H9 (cell line): ENCODE measurements at regions not wholly inside any gene's neighbourhood (a gene's known extent, or its start where the extent isn't known, plus 50 kb on each side); places are given as distances from the start of the nearest gene placed in this dataset.

Experiments used
- DNase-seq: peaks from one replicate; pipeline ENCODE4 v3.0.0-alpha.2; 2017
- H2AFZ ChIP-seq: one replicate; pipeline ENCODE4 v1.6.1; 2013; ENCODE audit warnings: mild to moderate bottlenecking, low read length, control low read depth, moderate library complexity
- H2AK5ac ChIP-seq: 2 replicates; pipeline ENCODE4 v1.6.1; 2013; ENCODE audit warnings: low read length, control low read depth, mixed read lengths; ENCODE audit not compliant: insufficient read length
- H2BK120ac ChIP-seq: one replicate; pipeline ENCODE4 v1.6.1; 2013; ENCODE audit warnings: low read depth, mild to moderate bottlenecking, low read length, control low read depth, inconsistent platforms; ENCODE audit not compliant: poor library complexity, severe bottlenecking
- H2BK12ac ChIP-seq: 2 replicates; pipeline ENCODE4 v1.6.1; 2013; ENCODE audit warnings: low read length, control low read depth, mixed read lengths, low read depth; ENCODE audit not compliant: insufficient read length
- H2BK15ac ChIP-seq: 2 replicates; pipeline ENCODE4 v1.6.1; 2013; ENCODE audit warnings: low read depth, low read length, control low read depth
- H2BK20ac ChIP-seq: one replicate; pipeline ENCODE4 v1.6.1; 2013; ENCODE audit warnings: low read depth, mild to moderate bottlenecking, low read length, control low read depth, inconsistent platforms; ENCODE audit not compliant: poor library complexity, severe bottlenecking
- H2BK5ac ChIP-seq: 2 replicates; pipeline ENCODE4 v1.6.1; 2013; ENCODE audit warnings: low read length, control low read depth, mixed read lengths; ENCODE audit not compliant: insufficient read length
- H3K14ac ChIP-seq: 2 replicates; pipeline ENCODE4 v1.6.1; 2013; ENCODE audit warnings: low read length, control low read depth; ENCODE audit not compliant: insufficient read depth
- H3K18ac ChIP-seq: 2 replicates; pipeline ENCODE4 v1.6.1; 2013; ENCODE audit warnings: low read depth, mild to moderate bottlenecking, mixed read lengths, low read length, control low read depth; ENCODE audit not compliant: insufficient read length
- H3K23ac ChIP-seq: 2 replicates; pipeline ENCODE4 v1.6.1; 2013; ENCODE audit warnings: low read length, control low read depth, mixed read lengths, low read depth; ENCODE audit not compliant: insufficient read length
- H3K23me2 ChIP-seq: 2 replicates; pipeline ENCODE4 v1.6.1; 2013; ENCODE audit warnings: low read depth, mild to moderate bottlenecking, mixed read lengths, low read length, control low read depth; ENCODE audit not compliant: insufficient read length, poor library complexity, severe bottlenecking
- H3K27ac ChIP-seq: 2 replicates; pipeline ENCODE4 v1.5.1; 2013; ENCODE audit warnings: low read length, control low read depth, mixed read lengths, low read depth; ENCODE audit not compliant: insufficient read length
- H3K27me3 ChIP-seq: 2 replicates; pipeline ENCODE4 v1.6.1; 2013; ENCODE audit warnings: low read length, control low read depth, inconsistent platforms; ENCODE audit not compliant: insufficient read depth
- H3K4ac ChIP-seq: 2 replicates; pipeline ENCODE4 v1.6.1; 2013; ENCODE audit warnings: low read depth, mild to moderate bottlenecking, control low read depth, inconsistent platforms, low read length, moderate library complexity
- H3K4me1 ChIP-seq: 2 replicates; pipeline ENCODE4 v1.6.1; 2013; ENCODE audit warnings: low read length, control low read depth, inconsistent platforms; ENCODE audit not compliant: insufficient read depth
- H3K4me2 ChIP-seq: 2 replicates; pipeline ENCODE4 v1.6.1; 2013; ENCODE audit warnings: low read length, control low read depth, mixed read lengths; ENCODE audit not compliant: insufficient read length, insufficient read depth
- H3K56ac ChIP-seq: 2 replicates; pipeline ENCODE4 v1.6.1; 2013; ENCODE audit warnings: low read depth, mild to moderate bottlenecking, mixed read lengths, low read length, control low read depth; ENCODE audit not compliant: insufficient read length
- H3K79me1 ChIP-seq: 2 replicates; pipeline ENCODE4 v1.6.1; 2013; ENCODE audit warnings: low read depth, mild to moderate bottlenecking, moderate library complexity, low read length, control low read depth, inconsistent platforms; ENCODE audit not compliant: insufficient read depth, poor library complexity, severe bottlenecking
- H3K79me2 ChIP-seq: 2 replicates; pipeline ENCODE4 v1.6.1; 2013; ENCODE audit warnings: low read length, control low read depth, inconsistent platforms; ENCODE audit not compliant: insufficient read depth
- H3K9ac ChIP-seq: 2 replicates; pipeline ENCODE4 v1.6.1; 2013; ENCODE audit warnings: low read length, control low read depth, mixed read lengths; ENCODE audit not compliant: insufficient read length; ENCODE audit errors: extremely low read depth
- H3K9me3 ChIP-seq: one replicate; pipeline ENCODE4 v1.6.1; 2013; ENCODE audit warnings: low read depth, low read length, inconsistent platforms; ENCODE audit not compliant: control insufficient read depth
- H3T11ph ChIP-seq: one replicate; pipeline ENCODE4 v1.6.1; 2013; ENCODE audit warnings: mild to moderate bottlenecking, low read length, control low read depth, inconsistent platforms
- H4K20me1 ChIP-seq: one replicate; pipeline ENCODE4 v1.6.1; 2013; ENCODE audit not compliant: control insufficient read depth, insufficient read length, insufficient read depth
- H4K5ac ChIP-seq: 2 replicates; pipeline ENCODE4 v1.6.1; 2013; ENCODE audit warnings: low read depth, mild to moderate bottlenecking, mixed read lengths, low read length, control low read depth; ENCODE audit not compliant: insufficient read length
- H4K8ac ChIP-seq: replicated peaks from 2 replicates; pipeline ENCODE4 v1.6.1; 2013; ENCODE audit warnings: low read length, control low read depth, mixed read lengths, low read depth; ENCODE audit not compliant: insufficient read length
- H4K91ac ChIP-seq: 2 replicates; pipeline ENCODE4 v1.6.1; 2013; ENCODE audit warnings: low read depth, mild to moderate bottlenecking, moderate library complexity, mixed read lengths, low read length, control low read depth; ENCODE audit not compliant: insufficient read length
- H3K27ac Mint-ChIP-seq, 3 experiments: 2 replicates in 2 of 3; 3 replicates in 1 of 3; pipeline ENCODE4 v1.8.0; 2020 to 2021; ENCODE audit warnings: mixed read lengths in 3 of 3, mild to moderate bottlenecking in 1 of 3, moderate library complexity in 1 of 3
- H3K27me3 Mint-ChIP-seq: 2 replicates; pipeline ENCODE4 v1.8.0; 2021; ENCODE audit warnings: low read depth, mild to moderate bottlenecking, moderate library complexity, mixed read lengths
- H3K36me3 Mint-ChIP-seq, 3 experiments: 2 replicates in 2 of 3; 3 replicates in 1 of 3; pipeline ENCODE4 v1.8.0; 2020 to 2021; ENCODE audit warnings: low read depth in 3 of 3, mixed read lengths in 3 of 3; ENCODE audit not compliant: insufficient read depth in 1 of 3
- H3K4me1 Mint-ChIP-seq, 2 experiments: 2 replicates each; pipeline ENCODE4 v1.8.0; 2020; ENCODE audit warnings: mixed read lengths in 2 of 2
- H3K4me3 Mint-ChIP-seq, 2 experiments: 2 replicates in 1 of 2; 3 replicates in 1 of 2; pipeline ENCODE4 v1.8.0; 2020 to 2021; ENCODE audit warnings: mild to moderate bottlenecking in 2 of 2, mixed read lengths in 2 of 2, moderate library complexity in 1 of 2
- H3K9me3 Mint-ChIP-seq, 2 experiments: 2 replicates in 1 of 2; 3 replicates in 1 of 2; pipeline ENCODE4 v1.8.0; 2020; ENCODE audit warnings: mild to moderate bottlenecking in 2 of 2, mixed read lengths in 2 of 2, moderate library complexity in 1 of 2
- CTCF ChIP-seq: fragments of 200-600 bp; sonication (generic); conservative IDR thresholded peaks from 3 replicates; pipeline ENCODE4 v1.8.0; 2021; ENCODE audit warnings: antibody characterized with exemption, mild to moderate bottlenecking
- WGBS: extraction: QIAGEN DNeasy Blood & Tissue Kit; methylation state at CpG from one replicate; pipeline ENCODE4 v1.1.7; 2013; ENCODE audit warnings: missing lambda C conversion rate, low lambda C conversion rate, mixed read lengths; ENCODE audit not compliant: insufficient read length; ENCODE audit errors: extremely low coverage; 5-methylcytosine and 5-hydroxymethylcytosine counted together

DNA sequence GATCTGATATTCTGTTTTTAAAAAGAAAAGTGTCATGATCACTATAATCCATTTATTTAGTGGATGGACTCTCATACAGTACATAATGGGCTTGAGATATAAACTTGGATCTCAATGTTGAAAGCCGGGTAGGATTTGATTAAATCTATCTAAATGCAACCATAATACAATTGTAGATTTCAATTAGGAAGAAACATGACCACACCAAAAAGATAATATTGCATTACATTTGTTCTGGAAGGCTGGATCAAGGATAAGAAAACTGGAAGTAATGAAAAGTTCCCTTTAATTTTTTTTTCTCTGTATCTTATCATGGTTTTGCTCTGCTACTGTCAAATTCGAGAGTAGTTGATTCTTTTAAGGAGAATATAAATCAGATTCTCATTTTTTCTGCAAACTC, 51.3 kb upstream of the UFL1 start:
- Histone ChIP-seq H2BK20ac (no peak overlapping the region), H3K18ac (no peak overlapping the region), H3K27me3 (no peaks in the 10 kb centered on the region), H3K9ac (no peak overlapping the region), H3K23ac (no peak overlapping the region), H2BK5ac (no peak overlapping the region), H3K56ac (no peak overlapping the region), H4K91ac (no peak overlapping the region), H2BK12ac (no peak overlapping the region), H3K4me1 (no peaks in the 10 kb centered on the region), H4K20me1 (no peaks in the 10 kb centered on the region), H3K23me2 (no peaks in the 10 kb centered on the region), H3K14ac (no peak overlapping the region), H2BK15ac (no peak overlapping the region), H3K9me3 (no peaks in the 10 kb centered on the region), H4K8ac (no peak overlapping the region), H3T11ph (no peak overlapping the region), H2BK120ac (no peak overlapping the region), H2AFZ (no peak overlapping the region), H3K79me2 (no peaks in the 10 kb centered on the region), H3K4me2 (no peak overlapping the region), H3K4ac (no peak overlapping the region), H4K5ac (no peak overlapping the region), H3K27ac (no peak overlapping the region), H3K79me1 (no peaks in the 10 kb centered on the region), H2AK5ac (no peak overlapping the region)
- H3K4me1 Mint-ChIP-seq, result no peaks in the 10 kb centered on the region
- no CpG with 5 or more reads among the region's 2 CpGs for WGBS
- no peak for TF ChIP-seq CTCF
- H3K27ac Mint-ChIP-seq, result no peak overlapping the region
- no peak for DNase-seq
- H3K27me3 Mint-ChIP-seq, result no peaks in the 10 kb centered on the region; the same call in 1 of the 2 replicates
- no peaks in the 10 kb centered on the region; a peak in 1 of 7 replicates for H3K36me3 Mint-ChIP-seq
- H3K9me3 Mint-ChIP-seq, result peaks cover 2 to 11% of the 10 kb centered on the region in 2 experiments; a peak in 2 of 5 replicates
- no peak overlapping the region for H3K4me3 Mint-ChIP-seq
